ENCODE measurements at regions not wholly inside any gene's neighbourhood (a gene's known extent, or its start where the extent isn't known, plus 50 kb on each side); places are given as distances from the start of the nearest gene placed in this dataset.

GRCh38 chr2:8189316-8189715 is 492.5 kb upstream of the ID2 start:
- TF ChIP-seq CTCF (conservative IDR thresholded peaks at IDR 0.05; ENCODE audit: low read depth, low read length) = no peak
- no peak for TF ChIP-seq EZH2 (IDR thresholded peaks at IDR 0.05; ENCODE audit: borderline replicate concordance, low read depth, low read length, poor library complexity, severe bottlenecking)
